Thoracic aorta (tissue), 2 donors: ENCODE measurements at regions not wholly inside any gene's neighbourhood (a gene's known extent, or its start where the extent isn't known, plus 50 kb on each side); places are given as distances from the start of the nearest gene placed in this dataset.

Experiments used
- ATAC-seq: fragments of 150-250 bp; one replicate; pipeline ENCODE4 v1.8.0; 2017; ENCODE audit warnings: low read depth; ENCODE audit not compliant: insufficient number of reproducible peaks, low FRiP score
- DNase-seq: peaks from one replicate; pipeline ENCODE4 v3.0.0-alpha.2; 2020; ENCODE audit warnings: low spot score
- H3K27ac ChIP-seq, 2 donors: fragments of 200-600 bp; sonication (generic); 1 replicate in 1 of 2; 2 replicates in 1 of 2; pipeline ENCODE4 v1.5.1; 2016; ENCODE audit warnings: mild to moderate bottlenecking in 2 of 2, moderate library complexity in 2 of 2
- H3K27me3 ChIP-seq: fragments of 200-600 bp; sonication (generic); replicated peaks from 2 replicates; pipeline ENCODE4 v1.6.0; 2016; ENCODE audit warnings: mild to moderate bottlenecking; ENCODE audit not compliant: insufficient read depth
- H3K36me3 ChIP-seq: fragments of 200-600 bp; sonication (generic); one replicate; pipeline ENCODE4 v1.5.1; 2016
- H3K4me1 ChIP-seq, 2 donors: fragments of 200-600 bp; sonication (generic); 1 replicate in 1 of 2; 2 replicates in 1 of 2; pipeline versions ENCODE4 v1.5.1 to v1.6.0; 2016; ENCODE audit warnings: low read depth in 2 of 2, mild to moderate bottlenecking in 1 of 2; ENCODE audit not compliant: control insufficient read depth in 1 of 2
- H3K4me3 ChIP-seq: fragments of 200-600 bp; sonication (generic); 2 replicates; pipeline ENCODE4 v1.5.1; 2016; ENCODE audit warnings: mild to moderate bottlenecking
- H3K9me3 ChIP-seq: fragments of 200-600 bp; sonication (generic); 2 replicates; pipeline ENCODE4 v1.5.1; 2016
- TF ChIP-seq, protein P1 (sequence below): fragments of 200-600 bp; sonication (generic); IDR thresholded peaks from one replicate; pipeline ENCODE4 v1.5.1; 2019; ENCODE audit warnings: antibody characterized with exemption

DNA sequence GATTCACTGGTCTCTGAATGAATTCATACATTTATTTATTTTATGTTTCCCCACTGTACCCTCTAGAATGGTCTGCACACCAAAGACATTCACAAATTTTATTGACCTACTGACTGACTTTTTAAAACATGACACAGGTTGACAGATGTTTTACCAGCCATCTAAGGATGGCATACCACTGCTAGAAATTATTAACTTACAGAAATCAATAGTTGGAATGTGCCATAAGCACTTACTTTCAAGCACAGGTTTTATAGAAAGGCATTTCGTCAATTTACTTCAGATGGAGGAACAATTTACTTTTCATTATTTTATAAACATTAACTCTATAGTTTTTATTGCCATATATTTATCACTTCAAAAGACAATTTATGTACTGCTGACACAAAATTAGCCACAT, 448.7 kb upstream of the FBXO33 start:
- no peak for DNase-seq

DNA sequence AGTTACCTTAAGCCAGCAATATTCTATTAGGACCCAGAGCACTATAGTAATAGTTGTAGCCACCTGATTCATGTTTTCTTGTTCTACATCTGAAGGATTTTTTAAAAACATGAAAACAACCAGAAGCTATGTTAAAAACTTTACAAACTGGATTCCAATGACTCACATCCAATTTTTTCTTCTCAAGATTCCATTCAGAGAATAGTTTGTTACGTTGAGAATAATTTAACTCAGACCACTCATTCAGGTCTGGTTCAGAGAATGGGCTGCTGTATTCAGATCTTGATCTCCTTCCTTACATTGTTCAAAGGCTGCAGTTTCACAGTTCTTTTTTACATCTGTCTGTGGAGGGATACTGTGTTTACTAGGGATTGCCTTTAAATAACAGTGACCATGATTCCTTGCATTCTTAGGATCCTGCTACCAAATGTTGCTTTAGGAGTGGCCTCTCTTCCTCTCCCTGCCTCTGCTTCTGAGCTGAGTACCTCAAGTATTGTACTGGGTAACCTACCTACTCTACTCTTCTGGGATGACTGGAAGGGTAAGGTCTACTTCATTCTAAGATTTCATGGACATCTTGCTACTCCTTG, 448.0 kb upstream of the FBXO33 start:
- Histone ChIP-seq H3K36me3 (no peaks in the 10 kb centered on the region), H3K4me1 (peaks cover 0 to 7% of the 10 kb centered on the region in 2 donors), H3K27me3 (no peaks in the 10 kb centered on the region), H3K9me3 (no peaks in the 10 kb centered on the region), H3K4me3 (no peak overlapping the region), H3K27ac (no peak overlapping the region)
- ATAC-seq (no peak), DNase-seq (no peak)
- TF ChIP-seq, protein P1, sequence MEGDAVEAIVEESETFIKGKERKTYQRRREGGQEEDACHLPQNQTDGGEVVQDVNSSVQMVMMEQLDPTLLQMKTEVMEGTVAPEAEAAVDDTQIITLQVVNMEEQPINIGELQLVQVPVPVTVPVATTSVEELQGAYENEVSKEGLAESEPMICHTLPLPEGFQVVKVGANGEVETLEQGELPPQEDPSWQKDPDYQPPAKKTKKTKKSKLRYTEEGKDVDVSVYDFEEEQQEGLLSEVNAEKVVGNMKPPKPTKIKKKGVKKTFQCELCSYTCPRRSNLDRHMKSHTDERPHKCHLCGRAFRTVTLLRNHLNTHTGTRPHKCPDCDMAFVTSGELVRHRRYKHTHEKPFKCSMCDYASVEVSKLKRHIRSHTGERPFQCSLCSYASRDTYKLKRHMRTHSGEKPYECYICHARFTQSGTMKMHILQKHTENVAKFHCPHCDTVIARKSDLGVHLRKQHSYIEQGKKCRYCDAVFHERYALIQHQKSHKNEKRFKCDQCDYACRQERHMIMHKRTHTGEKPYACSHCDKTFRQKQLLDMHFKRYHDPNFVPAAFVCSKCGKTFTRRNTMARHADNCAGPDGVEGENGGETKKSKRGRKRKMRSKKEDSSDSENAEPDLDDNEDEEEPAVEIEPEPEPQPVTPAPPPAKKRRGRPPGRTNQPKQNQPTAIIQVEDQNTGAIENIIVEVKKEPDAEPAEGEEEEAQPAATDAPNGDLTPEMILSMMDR = no peak

More for the DNA sequence above, 448.7 kb upstream of the FBXO33 start:
- no peak overlapping the region for H3K27ac ChIP-seq
- ATAC-seq = no peak
- H3K9me3 ChIP-seq = no peaks in the 10 kb centered on the region
- H3K36me3 ChIP-seq = no peaks in the 10 kb centered on the region
- H3K4me1 ChIP-seq = peaks cover 0 to 7% of the 10 kb centered on the region in 2 donors
- TF ChIP-seq, protein P1 = no peak
- H3K4me3 ChIP-seq = no peak overlapping the region
- no peaks in the 10 kb centered on the region for H3K27me3 ChIP-seq

DNA sequence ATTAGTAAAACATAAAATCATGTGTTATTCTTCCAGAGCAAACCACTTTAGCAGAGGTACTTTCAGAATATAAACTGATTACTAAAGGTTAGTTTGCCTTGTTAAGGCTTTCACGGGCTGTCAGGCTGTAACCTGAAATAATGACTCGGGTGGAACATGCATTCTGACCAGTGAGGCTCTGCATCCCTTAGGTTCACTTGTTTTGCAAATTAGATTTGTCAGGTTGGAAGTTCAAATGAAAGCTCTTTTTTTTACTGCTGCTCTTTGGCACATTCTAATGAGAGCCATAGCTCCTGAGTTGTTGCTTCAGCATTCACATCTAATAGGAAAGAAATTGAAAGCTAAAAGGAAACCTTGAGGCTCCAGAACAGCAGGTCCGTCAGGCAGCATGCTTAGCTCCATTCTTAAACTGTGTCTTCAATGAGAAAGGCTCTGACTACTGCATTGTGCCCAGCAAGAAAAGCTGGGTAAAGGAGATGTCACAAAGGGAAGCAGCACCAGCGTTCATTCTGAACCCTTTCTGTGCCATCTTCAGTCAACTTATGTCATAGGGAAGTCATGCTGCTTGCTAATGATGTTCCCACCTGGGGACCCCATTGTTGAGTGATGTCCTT, 445.5 kb upstream of the FBXO33 start:
- Histone ChIP-seq H3K27ac (no peak overlapping the region), H3K27me3 (no peaks in the 10 kb centered on the region), H3K4me1 (peaks cover 0 to 7% of the 10 kb centered on the region in 2 donors), H3K36me3 (no peaks in the 10 kb centered on the region), H3K4me3 (no peak overlapping the region), H3K9me3 (no peaks in the 10 kb centered on the region)
- TF ChIP-seq, protein P1 = no peak
- no peak for DNase-seq
- ATAC-seq = no peak

DNA sequence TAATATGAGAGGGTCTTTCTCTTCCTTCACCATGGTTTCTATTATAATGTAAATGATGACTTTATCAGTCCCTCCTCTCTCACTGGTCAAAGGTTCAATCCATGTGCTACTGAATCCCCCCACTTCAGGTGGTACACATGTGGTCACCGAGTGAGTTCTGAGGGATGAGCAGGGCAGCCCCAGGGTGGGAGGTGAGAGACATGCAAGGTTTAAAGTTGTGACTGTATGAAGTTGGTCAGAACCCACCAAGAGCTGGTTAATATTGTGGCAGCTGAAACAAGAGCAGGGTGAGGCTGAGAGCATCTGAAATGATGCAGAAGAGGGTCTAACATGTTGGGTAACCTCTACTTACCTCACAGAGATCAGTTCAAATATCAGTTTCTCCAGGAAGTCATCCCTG, 444.7 kb upstream of the FBXO33 start:
- no peak for ATAC-seq
- Histone ChIP-seq H3K36me3 (no peaks in the 10 kb centered on the region), H3K27me3 (no peaks in the 10 kb centered on the region), H3K27ac (peak overlapping the region; percentile 42 to 48), H3K9me3 (no peaks in the 10 kb centered on the region), H3K4me3 (no peak overlapping the region), H3K4me1 (peaks cover 0 to 7% of the 10 kb centered on the region in 2 donors)
- TF ChIP-seq, protein P1 = no peak
- DNase-seq = no peak

DNA sequence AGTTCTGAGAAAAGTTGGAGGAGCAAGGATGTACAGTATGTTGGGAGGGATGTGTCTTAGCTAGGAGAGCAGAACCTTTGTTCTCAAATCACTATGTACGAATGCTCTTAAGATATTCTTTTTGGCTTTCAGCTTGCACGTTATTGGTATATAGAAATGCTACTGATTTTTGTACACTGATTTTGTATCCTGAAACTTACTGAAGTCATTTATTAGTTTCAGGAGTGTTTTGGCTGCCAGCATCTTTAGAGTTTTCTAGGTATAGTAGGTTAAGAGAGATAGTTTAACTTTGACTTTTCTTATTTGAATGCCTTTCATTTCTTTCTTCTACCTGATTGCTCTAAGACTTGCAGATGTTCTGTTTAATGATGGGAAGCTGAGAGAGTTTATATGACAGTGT, 442.8 kb upstream of the FBXO33 start:
- ATAC-seq (no peak), DNase-seq (no peak)
- no peaks in the 10 kb centered on the region for H3K27me3 ChIP-seq
- peaks cover 0 to 7% of the 10 kb centered on the region in 2 donors for H3K4me1 ChIP-seq
- no peak overlapping the region for H3K4me3 ChIP-seq
- H3K36me3 ChIP-seq = no peaks in the 10 kb centered on the region
- TF ChIP-seq, protein P1 = no peak
- H3K9me3 ChIP-seq = no peaks in the 10 kb centered on the region
- no peak overlapping the region for H3K27ac ChIP-seq
